ENCODE measurements at regions not wholly inside any gene's neighbourhood (a gene's known extent, or its start where the extent isn't known, plus 50 kb on each side); places are given as distances from the start of the nearest gene placed in this dataset.

DNA sequence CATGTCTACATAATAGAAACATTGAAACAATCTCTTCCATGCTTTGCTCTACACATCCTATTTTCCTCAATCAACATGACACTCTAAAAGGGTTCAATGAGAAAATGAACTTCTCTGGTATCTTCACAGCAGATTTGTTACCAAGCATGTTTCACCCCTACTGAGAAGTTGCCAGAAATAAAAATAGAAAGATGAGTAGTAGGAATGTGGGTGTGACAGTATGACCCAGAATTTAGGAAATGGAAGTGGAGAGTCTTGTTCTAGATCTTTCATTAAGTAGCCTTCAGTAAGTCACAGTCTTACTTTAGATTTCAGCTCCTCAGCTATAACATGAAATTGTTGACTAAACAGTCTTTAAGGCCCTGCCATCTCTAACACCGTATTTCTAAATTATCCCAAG is 581.8 kb downstream of the EFNA5 start:
- TF ChIP-seq, protein P1, sequence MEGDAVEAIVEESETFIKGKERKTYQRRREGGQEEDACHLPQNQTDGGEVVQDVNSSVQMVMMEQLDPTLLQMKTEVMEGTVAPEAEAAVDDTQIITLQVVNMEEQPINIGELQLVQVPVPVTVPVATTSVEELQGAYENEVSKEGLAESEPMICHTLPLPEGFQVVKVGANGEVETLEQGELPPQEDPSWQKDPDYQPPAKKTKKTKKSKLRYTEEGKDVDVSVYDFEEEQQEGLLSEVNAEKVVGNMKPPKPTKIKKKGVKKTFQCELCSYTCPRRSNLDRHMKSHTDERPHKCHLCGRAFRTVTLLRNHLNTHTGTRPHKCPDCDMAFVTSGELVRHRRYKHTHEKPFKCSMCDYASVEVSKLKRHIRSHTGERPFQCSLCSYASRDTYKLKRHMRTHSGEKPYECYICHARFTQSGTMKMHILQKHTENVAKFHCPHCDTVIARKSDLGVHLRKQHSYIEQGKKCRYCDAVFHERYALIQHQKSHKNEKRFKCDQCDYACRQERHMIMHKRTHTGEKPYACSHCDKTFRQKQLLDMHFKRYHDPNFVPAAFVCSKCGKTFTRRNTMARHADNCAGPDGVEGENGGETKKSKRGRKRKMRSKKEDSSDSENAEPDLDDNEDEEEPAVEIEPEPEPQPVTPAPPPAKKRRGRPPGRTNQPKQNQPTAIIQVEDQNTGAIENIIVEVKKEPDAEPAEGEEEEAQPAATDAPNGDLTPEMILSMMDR (IDR thresholded peaks at IDR 0.05; ENCODE audit: low read depth, low read length, missing input control) = no peak
- TF ChIP-seq, protein P2, sequence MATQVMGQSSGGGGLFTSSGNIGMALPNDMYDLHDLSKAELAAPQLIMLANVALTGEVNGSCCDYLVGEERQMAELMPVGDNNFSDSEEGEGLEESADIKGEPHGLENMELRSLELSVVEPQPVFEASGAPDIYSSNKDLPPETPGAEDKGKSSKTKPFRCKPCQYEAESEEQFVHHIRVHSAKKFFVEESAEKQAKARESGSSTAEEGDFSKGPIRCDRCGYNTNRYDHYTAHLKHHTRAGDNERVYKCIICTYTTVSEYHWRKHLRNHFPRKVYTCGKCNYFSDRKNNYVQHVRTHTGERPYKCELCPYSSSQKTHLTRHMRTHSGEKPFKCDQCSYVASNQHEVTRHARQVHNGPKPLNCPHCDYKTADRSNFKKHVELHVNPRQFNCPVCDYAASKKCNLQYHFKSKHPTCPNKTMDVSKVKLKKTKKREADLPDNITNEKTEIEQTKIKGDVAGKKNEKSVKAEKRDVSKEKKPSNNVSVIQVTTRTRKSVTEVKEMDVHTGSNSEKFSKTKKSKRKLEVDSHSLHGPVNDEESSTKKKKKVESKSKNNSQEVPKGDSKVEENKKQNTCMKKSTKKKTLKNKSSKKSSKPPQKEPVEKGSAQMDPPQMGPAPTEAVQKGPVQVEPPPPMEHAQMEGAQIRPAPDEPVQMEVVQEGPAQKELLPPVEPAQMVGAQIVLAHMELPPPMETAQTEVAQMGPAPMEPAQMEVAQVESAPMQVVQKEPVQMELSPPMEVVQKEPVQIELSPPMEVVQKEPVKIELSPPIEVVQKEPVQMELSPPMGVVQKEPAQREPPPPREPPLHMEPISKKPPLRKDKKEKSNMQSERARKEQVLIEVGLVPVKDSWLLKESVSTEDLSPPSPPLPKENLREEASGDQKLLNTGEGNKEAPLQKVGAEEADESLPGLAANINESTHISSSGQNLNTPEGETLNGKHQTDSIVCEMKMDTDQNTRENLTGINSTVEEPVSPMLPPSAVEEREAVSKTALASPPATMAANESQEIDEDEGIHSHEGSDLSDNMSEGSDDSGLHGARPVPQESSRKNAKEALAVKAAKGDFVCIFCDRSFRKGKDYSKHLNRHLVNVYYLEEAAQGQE (IDR thresholded peaks at IDR 0.05) = no peak
- no peak for TF ChIP-seq JUND (IDR thresholded peaks at IDR 0.05)
- TF ChIP-seq YY1 (IDR thresholded peaks at IDR 0.05) = no peak

Measured in liver (tissue), 3 donors.